Stimulated activated CD4-positive, alpha-beta T cell treated with anti-CD3 and anti-CD28 coated beads, TNF-alpha, amount 100 ng/mL, for 1 hour (primary cell): ENCODE measurements at regions not wholly inside any gene's neighbourhood (a gene's known extent, or its start where the extent isn't known, plus 50 kb on each side); places are given as distances from the start of the nearest gene placed in this dataset.
"Not testable (repeated sequence)": the region's sequence is repeated elsewhere in the genome, so short reads cannot be mapped to it uniquely, and the experiment has no call there.

Experiments
- DNase-seq, 3 donors: peaks; one replicate each; pipeline ENCODE4 v3.0.0-alpha.2; 2020; ENCODE audit warnings: low read depth in 3 of 3, low spot score in 1 of 3

GRCh38 chr21:14757533-14758327 lies 211.6 kb upstream of the SAMSN1 start:
- no peak for DNase-seq

- DNase-seq = no peak
These were observed 209.0 kb upstream of the SAMSN1 start for GRCh38 chr21:14755086-14755485.

- no peak for DNase-seq
These were observed 208.6 kb upstream of the SAMSN1 start for GRCh38 chr21:14754682-14755081.

GRCh38 chr21:14754259-14754604 lies 208.1 kb upstream of the SAMSN1 start:
- DNase-seq = no peak

- no peak for DNase-seq
These were observed 207.5 kb upstream of the SAMSN1 start for GRCh38 chr21:14753466-14754258.

GRCh38 chr21:14753069-14753465 lies 207.0 kb upstream of the SAMSN1 start:
- DNase-seq = no peak

- DNase-seq = no peak
These were observed 206.3 kb upstream of the SAMSN1 start for GRCh38 chr21:14752345-14752909.

- DNase-seq = no peak
These were observed 205.7 kb upstream of the SAMSN1 start for GRCh38 chr21:14751602-14752344.

GRCh38 chr21:14751011-14751410 lies 204.9 kb upstream of the SAMSN1 start:
- no peak for DNase-seq

- DNase-seq = no peak
These were observed 203.9 kb upstream of the SAMSN1 start for GRCh38 chr21:14750041-14750440.

- DNase-seq = no peak
These were observed 202.5 kb upstream of the SAMSN1 start for GRCh38 chr21:14748662-14749061.

GRCh38 chr21:14744368-14744767 lies 198.3 kb upstream of the SAMSN1 start:
- no peak for DNase-seq

- DNase-seq = no peak
These were observed 196.0 kb upstream of the SAMSN1 start for GRCh38 chr21:14742119-14742518.

- no peak for DNase-seq
These were observed 195.1 kb upstream of the SAMSN1 start for GRCh38 chr21:14741256-14741655.

- no peak for DNase-seq
These were observed 194.6 kb upstream of the SAMSN1 start for GRCh38 chr21:14740692-14741091.

GRCh38 chr21:14740116-14740515 lies 194.0 kb upstream of the SAMSN1 start:
- no peak for DNase-seq

- DNase-seq = no peak
These were observed 193.5 kb upstream of the SAMSN1 start for GRCh38 chr21:14739590-14739989.

- not testable (repeated sequence) for DNase-seq
These were observed 192.5 kb upstream of the SAMSN1 start for GRCh38 chr21:14738576-14738975.

- DNase-seq = peak in 2 of 3 donors; percentile 22 to 33
These were observed 191.8 kb upstream of the SAMSN1 start for GRCh38 chr21:14737922-14738321.

- no peak for DNase-seq
These were observed 191.2 kb upstream of the SAMSN1 start for GRCh38 chr21:14737284-14737691.

GRCh38 chr21:14736672-14737071 lies 190.6 kb upstream of the SAMSN1 start:
- no peak for DNase-seq
